Transverse colon (tissue), 4 donors: ENCODE measurements at regions not wholly inside any gene's neighbourhood (a gene's known extent, or its start where the extent isn't known, plus 50 kb on each side); places are given as distances from the start of the nearest gene placed in this dataset.

Source experiments
- DNase-seq: peaks from one replicate; pipeline ENCODE4 v3.0.0-alpha.2; 2019
- H3K27ac ChIP-seq, 4 donors: fragments of 200-600 bp; sonication (generic); 2 replicates each; pipeline ENCODE4 v1.5.1; 2016 to 2018; ENCODE audit warnings: inconsistent platforms in 4 of 4
- H3K27me3 ChIP-seq: fragments of 200-600 bp; sonication (generic); 2 replicates; pipeline ENCODE4 v1.5.1; 2017; ENCODE audit warnings: inconsistent platforms
- H3K36me3 ChIP-seq, 4 donors: fragments of 200-600 bp; sonication (generic); 2 replicates each; pipeline ENCODE4 v1.5.1; 2017 to 2019; ENCODE audit warnings: inconsistent platforms in 4 of 4
- H3K4me1 ChIP-seq, 4 donors: fragments of 200-600 bp; sonication (generic); 2 replicates each; pipeline ENCODE4 v1.5.1; 2017 to 2020; ENCODE audit warnings: inconsistent platforms in 4 of 4
- H3K4me3 ChIP-seq, 4 donors: fragments of 200-600 bp; sonication (generic); 1 replicate in 1 of 4; 2 replicates in 3 of 4; pipeline versions ENCODE4 v1.5.1 to v1.6.1; 2017 to 2019; ENCODE audit warnings: inconsistent platforms in 4 of 4
- H3K9me3 ChIP-seq, 2 donors: fragments of 200-600 bp; sonication (generic); 2 replicates each; pipeline ENCODE4 v1.5.1; 2017 to 2019; ENCODE audit warnings: inconsistent platforms in 2 of 2
- CTCF ChIP-seq, 5 experiments: fragments of 200-600 bp in 3 of 5; fragments of 450-650 bp in 2 of 5; sonication (generic) in 3 of 5; IDR thresholded peaks; 1 replicate in 2 of 5; 2 replicates in 3 of 5; pipeline ENCODE4 v1.5.1; 2016 to 2017; ENCODE audit warnings: antibody characterized with exemption in 5 of 5, inconsistent platforms in 3 of 5, mild to moderate bottlenecking in 2 of 5, moderate library complexity in 1 of 5
- EP300 ChIP-seq: sonication (generic); formaldehyde crosslinking; IDR thresholded peaks from one replicate; pipeline ENCODE4 v1.6.1; 2017; ENCODE audit warnings: antibody characterized with exemption, low read depth
- POLR2A ChIP-seq: fragments of 450-650 bp; IDR thresholded peaks from one replicate; pipeline ENCODE4 v1.6.1; 2016; ENCODE audit warnings: antibody characterized with exemption, mild to moderate bottlenecking, moderate library complexity
- POLR2AphosphoS5 ChIP-seq, 3 donors: sonication (generic); formaldehyde crosslinking; IDR thresholded peaks; one replicate each; pipeline ENCODE4 v1.6.1; 2016; ENCODE audit warnings: antibody characterized with exemption in 3 of 3
- WGBS, 2 donors: methylation state at CpG; one replicate each; pipeline ENCODE4 v1.1.5; 2018; ENCODE audit warnings: low coverage in 1 of 2; 5-methylcytosine and 5-hydroxymethylcytosine counted together
- in situ Hi-C, 4 donors: fragments of 200-750 bp; cut with MboI; loops; one replicate each; pipeline versions ENCODE4 v1.15.0 to v1.15.1; 2017; ENCODE audit warnings: low sequenced_read_pairs in 3 of 4, low pct_ligation_motif_present in 1 of 4, low pct_unique_long_range_greater_than_20kb in 1 of 4
- intact Hi-C: fragments of 100-400 bp; cut with DNase I; formaldehyde crosslinking; loops from one replicate; pipeline ENCODE4 v1.15.1; 2023; ENCODE audit warnings: low total_unique reads

GRCh38 chr9:13352451-13352979, 73.0 kb upstream of the MPDZ start:
- no peak for DNase-seq
- TF ChIP-seq CTCF (IDR thresholded peaks at IDR 0.05) (no peak), EP300 (no peak), POLR2A (no peak), POLR2AphosphoS5 (IDR thresholded peaks at IDR 0.05) (no peak)
- no peak overlapping the region for H3K27ac ChIP-seq
- no peaks in the 10 kb centered on the region for H3K4me1 ChIP-seq
- intact Hi-C loops (no loop called here), in situ Hi-C loops (no loop called here)
- no peak overlapping the region for H3K4me3 ChIP-seq
- 75 to 85% methylated on average over 4 of the region's 4 CpGs for WGBS, 2 donors
- H3K9me3 ChIP-seq = no peaks in the 10 kb centered on the region
- H3K27me3 ChIP-seq = no peaks in the 10 kb centered on the region
- no peaks in the 10 kb centered on the region for H3K36me3 ChIP-seq

GRCh38 chr9:13351778-13352386, 72.4 kb upstream of the MPDZ start:
- Histone ChIP-seq H3K27me3 (no peaks in the 10 kb centered on the region), H3K9me3 (no peaks in the 10 kb centered on the region), H3K27ac (no peak overlapping the region), H3K4me3 (no peak overlapping the region), H3K36me3 (no peaks in the 10 kb centered on the region), H3K4me1 (no peaks in the 10 kb centered on the region)
- intact Hi-C loops = no loop called here
- in situ Hi-C loops = no loop called here
- TF ChIP-seq EP300 = no peak
- no peak for TF ChIP-seq POLR2A
- TF ChIP-seq CTCF (IDR thresholded peaks at IDR 0.05) = peak; percentile 16 to 51 (median 43)
- DNase-seq = no peak
- 6 to 17% methylated on average over 3 of the region's 3 CpGs for WGBS, 2 donors

- in situ Hi-C loops = no loop called here
- no peaks in the 10 kb centered on the region for H3K9me3 ChIP-seq
- intact Hi-C loops = no loop called here
- 51 to 55% methylated on average over 2 of the region's 2 CpGs for WGBS, 2 donors
- H3K36me3 ChIP-seq = no peaks in the 10 kb centered on the region
- no peak for DNase-seq
- no peak overlapping the region for H3K27ac ChIP-seq
- no peaks in the 10 kb centered on the region for H3K27me3 ChIP-seq
- TF ChIP-seq CTCF (IDR thresholded peaks at IDR 0.05) = no peak
- TF ChIP-seq POLR2AphosphoS5 (IDR thresholded peaks at IDR 0.05) = no peak
- no peak for TF ChIP-seq EP300
- no peak for TF ChIP-seq POLR2A
- no peaks in the 10 kb centered on the region for H3K4me1 ChIP-seq
- no peak overlapping the region for H3K4me3 ChIP-seq
Observed at GRCh38 chr9:13332571-13332970, 53.1 kb upstream of the MPDZ start.

GRCh38 chr9:13331320-13331719, 51.8 kb upstream of the MPDZ start:
- Histone ChIP-seq H3K4me1 (no peaks in the 10 kb centered on the region), H3K36me3 (no peaks in the 10 kb centered on the region), H3K9me3 (no peaks in the 10 kb centered on the region), H3K27me3 (no peaks in the 10 kb centered on the region), H3K27ac (no peak overlapping the region), H3K4me3 (no peak overlapping the region)
- DNase-seq = no peak
- WGBS, 2 donors = 83 to 87% methylated on average over 3 of the region's 3 CpGs
- intact Hi-C loops (no loop called here), in situ Hi-C loops (no loop called here)
- TF ChIP-seq POLR2AphosphoS5 (IDR thresholded peaks at IDR 0.05) (no peak), CTCF (IDR thresholded peaks at IDR 0.05) (no peak)
